GM23338 (cell line): ENCODE measurements at regions not wholly inside any gene's neighbourhood (a gene's known extent, or its start where the extent isn't known, plus 50 kb on each side); places are given as distances from the start of the nearest gene placed in this dataset.

Experiments used
- ATAC-seq: fragments of 200-7000 bp; cut with Tn5 transposase; 3 replicates; pipeline ENCODE4 v1.9.1; 2020
- DNase-seq: peaks from one replicate; pipeline ENCODE4 v3.0.0-alpha.2; 2015; ENCODE audit warnings: low spot score
- H2AFZ ChIP-seq: fragments of 200-600 bp; sonication (generic); 2 replicates; pipeline ENCODE4 v1.8.0; 2016; ENCODE audit warnings: antibody characterized with exemption, mild to moderate bottlenecking, moderate library complexity
- H3F3A ChIP-seq: fragments of 200-600 bp; sonication (generic); replicated peaks from 2 replicates; pipeline ENCODE4 v1.8.0; 2017; ENCODE audit warnings: antibody characterized with exemption, mixed run types, low read depth
- H3K27ac ChIP-seq: fragments of 200-600 bp; sonication (generic); 2 replicates; pipeline ENCODE4 v1.6.1; 2016; ENCODE audit warnings: low read depth
- H3K27me3 ChIP-seq: fragments of 200-600 bp; sonication (generic); 2 replicates; pipeline ENCODE4 v1.8.0; 2016; ENCODE audit warnings: mild to moderate bottlenecking, mixed run types, moderate library complexity; ENCODE audit not compliant: insufficient read depth
- H3K36me3 ChIP-seq: fragments of 200-600 bp; sonication (generic); 2 replicates; pipeline ENCODE4 v1.8.0; 2016; ENCODE audit warnings: mild to moderate bottlenecking; ENCODE audit not compliant: insufficient read depth
- H3K4me1 ChIP-seq: fragments of 200-600 bp; sonication (generic); 2 replicates; pipeline ENCODE4 v1.8.0; 2016; ENCODE audit warnings: mild to moderate bottlenecking, moderate library complexity; ENCODE audit not compliant: insufficient read depth
- H3K4me2 ChIP-seq: fragments of 200-600 bp; sonication (generic); 2 replicates; pipeline ENCODE4 v1.7.1; 2017; ENCODE audit warnings: mixed run types
- H3K4me3 ChIP-seq: fragments of 200-600 bp; sonication (generic); 2 replicates; pipeline ENCODE4 v1.6.1; 2016; ENCODE audit warnings: mixed run types
- H3K79me2 ChIP-seq: fragments of 200-600 bp; sonication (generic); replicated peaks from 2 replicates; pipeline ENCODE4 v1.8.0; 2017; ENCODE audit warnings: mild to moderate bottlenecking; ENCODE audit not compliant: insufficient read depth
- H3K9me2 ChIP-seq: fragments of 200-600 bp; sonication (generic); 2 replicates; pipeline ENCODE4 v1.8.0; 2017; ENCODE audit not compliant: insufficient read depth
- H4K20me1 ChIP-seq: fragments of 200-600 bp; sonication (generic); replicated peaks from 2 replicates; pipeline ENCODE4 v1.8.0; 2017; ENCODE audit warnings: mild to moderate bottlenecking; ENCODE audit not compliant: insufficient read depth
- H3K27ac Mint-ChIP-seq: 2 replicates; pipeline ENCODE4 v1.8.0; 2020; ENCODE audit warnings: inconsistent platforms, mild to moderate bottlenecking, moderate library complexity, mixed read lengths
- H3K27me3 Mint-ChIP-seq: 3 replicates; pipeline ENCODE4 v1.8.0; 2022; ENCODE audit warnings: low read depth, mild to moderate bottlenecking, moderate library complexity, mixed read lengths, inconsistent platforms; ENCODE audit not compliant: insufficient read depth, poor library complexity
- H3K36me3 Mint-ChIP-seq: 3 replicates; pipeline ENCODE4 v1.8.0; 2021; ENCODE audit warnings: low read depth, mild to moderate bottlenecking, inconsistent platforms, moderate library complexity, mixed read lengths
- H3K4me1 Mint-ChIP-seq: 3 replicates; pipeline ENCODE4 v1.8.0; 2020; ENCODE audit warnings: mild to moderate bottlenecking, inconsistent platforms, mixed read lengths
- H3K4me3 Mint-ChIP-seq: 3 replicates; pipeline ENCODE4 v1.8.0; 2021; ENCODE audit warnings: moderate library complexity, mild to moderate bottlenecking, inconsistent platforms, mixed read lengths
- H3K9me3 Mint-ChIP-seq: 3 replicates; pipeline ENCODE4 v1.8.0; 2020; ENCODE audit warnings: moderate library complexity, mild to moderate bottlenecking, inconsistent platforms, mixed read lengths
- CREB1 ChIP-seq: fragments of 250-450 bp; sonication (Bioruptor Pico); IDR thresholded peaks from 2 replicates; pipeline ENCODE4 v1.5.0; 2020; ENCODE audit warnings: low read depth, mild to moderate bottlenecking, moderate library complexity
- EZH2 ChIP-seq: fragments of 200-600 bp; sonication (generic); IDR thresholded peaks from one replicate; pipeline ENCODE4 v1.8.0; 2017; ENCODE audit warnings: antibody characterized with exemption, mild to moderate bottlenecking, low read depth; ENCODE audit not compliant: unreplicated experiment
- EZH2phosphoT487 ChIP-seq: fragments of 200-600 bp; sonication (generic); IDR thresholded peaks from one replicate; pipeline ENCODE4 v1.8.1; 2018; ENCODE audit warnings: antibody characterized with exemption; ENCODE audit not compliant: unreplicated experiment
- JUNB ChIP-seq: IDR thresholded peaks from one replicate; pipeline ENCODE4 v1.6.1; 2016; ENCODE audit warnings: antibody characterized with exemption; ENCODE audit not compliant: unreplicated experiment
- POLR2AphosphoS5 ChIP-seq: IDR thresholded peaks from 2 replicates; pipeline ENCODE4 v1.6.1; 2016; ENCODE audit warnings: antibody characterized with exemption, low read depth
- STAT1 ChIP-seq: IDR thresholded peaks from one replicate; pipeline ENCODE4 v1.6.1; 2016; ENCODE audit warnings: antibody characterized with exemption; ENCODE audit not compliant: unreplicated experiment
- ZNF114 ChIP-seq: fragments of 250-450 bp; sonication (Bioruptor Pico); IDR thresholded peaks from 2 replicates; pipeline ENCODE4 v1.5.0; 2020; ENCODE audit warnings: mild to moderate bottlenecking, moderate library complexity
- ZNF331 ChIP-seq: fragments of 250-450 bp; sonication (Bioruptor Pico); IDR thresholded peaks from 2 replicates; pipeline ENCODE4 v1.5.0; 2020; ENCODE audit warnings: low read depth, mild to moderate bottlenecking, moderate library complexity
- TF ChIP-seq, protein P1 (sequence below): IDR thresholded peaks from one replicate; pipeline ENCODE4 v1.6.1; 2018; ENCODE audit warnings: antibody characterized with exemption; ENCODE audit not compliant: unreplicated experiment
- TF ChIP-seq, protein P2 (sequence below), 2 experiments: fragments of 200-600 bp in 1 of 2; sonication (generic) in 1 of 2; conservative IDR thresholded peaks; 2 replicates each; pipeline versions ENCODE4 v1.5.1 to v1.6.1; 2016 to 2017; ENCODE audit warnings: antibody characterized with exemption in 2 of 2, low read depth in 2 of 2, mild to moderate bottlenecking in 2 of 2, moderate library complexity in 1 of 2
- TF ChIP-seq, protein P3 (sequence below): IDR thresholded peaks from 2 replicates; pipeline ENCODE4 v1.6.1; 2016; ENCODE audit warnings: antibody characterized with exemption

DNA sequence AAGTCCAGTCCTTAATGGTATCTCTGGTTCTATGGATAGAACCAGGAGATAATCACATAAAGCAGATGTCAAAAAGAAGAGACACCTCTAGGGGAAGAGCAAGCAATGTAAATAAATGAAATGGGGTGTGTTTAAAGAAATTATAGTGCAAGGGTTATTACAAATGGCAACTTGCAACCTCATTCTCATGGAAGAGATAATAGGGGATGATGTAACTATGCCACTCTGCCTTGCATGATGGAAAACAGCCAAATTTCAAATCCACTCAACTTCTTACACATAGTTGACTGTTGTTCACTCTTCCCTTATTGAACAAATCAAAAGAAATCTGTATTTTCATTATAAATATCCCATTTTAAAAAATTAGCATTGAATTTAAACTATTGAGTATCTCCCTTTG is 274.0 kb upstream of the TMPRSS15 start:
- ATAC-seq (no peak), DNase-seq (no peak)
- Histone ChIP-seq H3K4me1 (no peaks in the 10 kb centered on the region), H3K79me2 (no peaks in the 10 kb centered on the region), H3K27ac (no peak overlapping the region), H4K20me1 (no peaks in the 10 kb centered on the region), H2AFZ (no peak overlapping the region), H3K4me2 (no peak overlapping the region), H3K9me2 (no peaks in the 10 kb centered on the region), H3K36me3 (no peaks in the 10 kb centered on the region), H3F3A (no peaks in the 10 kb centered on the region), H3K27me3 (no peaks in the 10 kb centered on the region), H3K4me3 (no peak overlapping the region)
- Mint-ChIP-seq H3K9me3 (no peaks in the 10 kb centered on the region), H3K4me1 (peaks cover 3% of the 10 kb centered on the region; the same call in 2 of the 3 replicates), H3K27ac (no peak overlapping the region), H3K36me3 (no peaks in the 10 kb centered on the region), H3K27me3 (no peaks in the 10 kb centered on the region), H3K4me3 (no peak overlapping the region)
- TF ChIP-seq, protein P1, sequence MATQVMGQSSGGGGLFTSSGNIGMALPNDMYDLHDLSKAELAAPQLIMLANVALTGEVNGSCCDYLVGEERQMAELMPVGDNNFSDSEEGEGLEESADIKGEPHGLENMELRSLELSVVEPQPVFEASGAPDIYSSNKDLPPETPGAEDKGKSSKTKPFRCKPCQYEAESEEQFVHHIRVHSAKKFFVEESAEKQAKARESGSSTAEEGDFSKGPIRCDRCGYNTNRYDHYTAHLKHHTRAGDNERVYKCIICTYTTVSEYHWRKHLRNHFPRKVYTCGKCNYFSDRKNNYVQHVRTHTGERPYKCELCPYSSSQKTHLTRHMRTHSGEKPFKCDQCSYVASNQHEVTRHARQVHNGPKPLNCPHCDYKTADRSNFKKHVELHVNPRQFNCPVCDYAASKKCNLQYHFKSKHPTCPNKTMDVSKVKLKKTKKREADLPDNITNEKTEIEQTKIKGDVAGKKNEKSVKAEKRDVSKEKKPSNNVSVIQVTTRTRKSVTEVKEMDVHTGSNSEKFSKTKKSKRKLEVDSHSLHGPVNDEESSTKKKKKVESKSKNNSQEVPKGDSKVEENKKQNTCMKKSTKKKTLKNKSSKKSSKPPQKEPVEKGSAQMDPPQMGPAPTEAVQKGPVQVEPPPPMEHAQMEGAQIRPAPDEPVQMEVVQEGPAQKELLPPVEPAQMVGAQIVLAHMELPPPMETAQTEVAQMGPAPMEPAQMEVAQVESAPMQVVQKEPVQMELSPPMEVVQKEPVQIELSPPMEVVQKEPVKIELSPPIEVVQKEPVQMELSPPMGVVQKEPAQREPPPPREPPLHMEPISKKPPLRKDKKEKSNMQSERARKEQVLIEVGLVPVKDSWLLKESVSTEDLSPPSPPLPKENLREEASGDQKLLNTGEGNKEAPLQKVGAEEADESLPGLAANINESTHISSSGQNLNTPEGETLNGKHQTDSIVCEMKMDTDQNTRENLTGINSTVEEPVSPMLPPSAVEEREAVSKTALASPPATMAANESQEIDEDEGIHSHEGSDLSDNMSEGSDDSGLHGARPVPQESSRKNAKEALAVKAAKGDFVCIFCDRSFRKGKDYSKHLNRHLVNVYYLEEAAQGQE, result no peak
- TF ChIP-seq, protein P2, sequence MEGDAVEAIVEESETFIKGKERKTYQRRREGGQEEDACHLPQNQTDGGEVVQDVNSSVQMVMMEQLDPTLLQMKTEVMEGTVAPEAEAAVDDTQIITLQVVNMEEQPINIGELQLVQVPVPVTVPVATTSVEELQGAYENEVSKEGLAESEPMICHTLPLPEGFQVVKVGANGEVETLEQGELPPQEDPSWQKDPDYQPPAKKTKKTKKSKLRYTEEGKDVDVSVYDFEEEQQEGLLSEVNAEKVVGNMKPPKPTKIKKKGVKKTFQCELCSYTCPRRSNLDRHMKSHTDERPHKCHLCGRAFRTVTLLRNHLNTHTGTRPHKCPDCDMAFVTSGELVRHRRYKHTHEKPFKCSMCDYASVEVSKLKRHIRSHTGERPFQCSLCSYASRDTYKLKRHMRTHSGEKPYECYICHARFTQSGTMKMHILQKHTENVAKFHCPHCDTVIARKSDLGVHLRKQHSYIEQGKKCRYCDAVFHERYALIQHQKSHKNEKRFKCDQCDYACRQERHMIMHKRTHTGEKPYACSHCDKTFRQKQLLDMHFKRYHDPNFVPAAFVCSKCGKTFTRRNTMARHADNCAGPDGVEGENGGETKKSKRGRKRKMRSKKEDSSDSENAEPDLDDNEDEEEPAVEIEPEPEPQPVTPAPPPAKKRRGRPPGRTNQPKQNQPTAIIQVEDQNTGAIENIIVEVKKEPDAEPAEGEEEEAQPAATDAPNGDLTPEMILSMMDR (conservative IDR thresholded peaks at IDR 0.05; ENCODE audit: low read depth in 2 of 2), result no peak
- TF ChIP-seq EZH2 (no peak), ZNF114 (CRISPR knock-in tag) (no peak), POLR2AphosphoS5 (no peak), EZH2phosphoT487 (no peak), CREB1 (no peak), JUNB (no peak), ZNF331 (CRISPR knock-in tag) (no peak), STAT1 (no peak)
- TF ChIP-seq, protein P3, sequence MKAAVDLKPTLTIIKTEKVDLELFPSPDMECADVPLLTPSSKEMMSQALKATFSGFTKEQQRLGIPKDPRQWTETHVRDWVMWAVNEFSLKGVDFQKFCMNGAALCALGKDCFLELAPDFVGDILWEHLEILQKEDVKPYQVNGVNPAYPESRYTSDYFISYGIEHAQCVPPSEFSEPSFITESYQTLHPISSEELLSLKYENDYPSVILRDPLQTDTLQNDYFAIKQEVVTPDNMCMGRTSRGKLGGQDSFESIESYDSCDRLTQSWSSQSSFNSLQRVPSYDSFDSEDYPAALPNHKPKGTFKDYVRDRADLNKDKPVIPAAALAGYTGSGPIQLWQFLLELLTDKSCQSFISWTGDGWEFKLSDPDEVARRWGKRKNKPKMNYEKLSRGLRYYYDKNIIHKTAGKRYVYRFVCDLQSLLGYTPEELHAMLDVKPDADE, result no peak

DNA sequence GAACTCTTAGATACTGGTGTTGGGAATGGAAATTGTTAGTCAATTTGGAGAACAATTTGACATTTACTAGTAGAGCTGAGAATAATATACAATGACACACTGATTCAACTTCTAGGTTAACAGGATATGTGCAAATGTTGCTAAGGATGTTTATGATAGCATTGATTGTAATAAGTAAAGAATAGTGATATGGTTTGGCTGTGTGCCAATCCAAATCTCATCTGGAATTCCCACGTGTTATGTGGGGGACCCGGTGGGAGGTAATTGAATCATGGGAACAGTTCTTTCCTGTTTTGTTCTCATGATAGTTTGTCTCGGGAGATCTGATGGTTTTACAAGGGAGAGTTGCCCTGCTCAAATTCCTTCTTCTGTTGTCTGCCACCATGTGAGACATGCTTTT is 302.4 kb upstream of the TMPRSS15 start:
- no peaks in the 10 kb centered on the region for H3K36me3 ChIP-seq
- no peak overlapping the region for H3K27ac ChIP-seq
- H3K27me3 Mint-ChIP-seq, result no peaks in the 10 kb centered on the region
- no peaks in the 10 kb centered on the region for H4K20me1 ChIP-seq
- H3K36me3 Mint-ChIP-seq, result no peaks in the 10 kb centered on the region
- no peaks in the 10 kb centered on the region for H3K4me1 ChIP-seq
- no peak overlapping the region for H3K4me3 ChIP-seq
- H3K4me3 Mint-ChIP-seq, result no peak overlapping the region
- no peaks in the 10 kb centered on the region for H3K9me3 Mint-ChIP-seq
- no peaks in the 10 kb centered on the region for H3F3A ChIP-seq
- H3K4me1 Mint-ChIP-seq, result no peaks in the 10 kb centered on the region
- H3K9me2 ChIP-seq, result no peaks in the 10 kb centered on the region
- DNase-seq (no peak), ATAC-seq (no peak)
- H2AFZ ChIP-seq, result no peak overlapping the region
- TF ChIP-seq ZNF331 (CRISPR knock-in tag) (no peak), STAT1 (no peak), EZH2 (no peak), CREB1 (no peak)
- TF ChIP-seq, protein P1, result no peak
- H3K27me3 ChIP-seq, result no peaks in the 10 kb centered on the region
- H3K27ac Mint-ChIP-seq, result no peak overlapping the region
- no peaks in the 10 kb centered on the region for H3K79me2 ChIP-seq
- no peak overlapping the region for H3K4me2 ChIP-seq
